Ovary (tissue), 7 donors: ENCODE measurements at regions not wholly inside any gene's neighbourhood (a gene's known extent, or its start where the extent isn't known, plus 50 kb on each side); places are given as distances from the start of the nearest gene placed in this dataset.

Source experiments
- DNase-seq, 5 donors: peaks; one replicate each; pipeline ENCODE4 v3.0.0-alpha.2; 2019 to 2020
- H3K27ac ChIP-seq, 2 donors: fragments of 200-600 bp; one replicate each; pipeline versions ENCODE4 v1.5.1 to v1.8.0; 2019 to 2022
- H3K27me3 ChIP-seq: fragments of 200-600 bp; one replicate; pipeline ENCODE4 v1.8.0; 2022
- H3K36me3 ChIP-seq: fragments of 200-600 bp; sonication (generic); one replicate; pipeline ENCODE4 v1.5.1; 2019
- H3K4me1 ChIP-seq: one replicate; pipeline ENCODE4 v1.8.1; 2013; ENCODE audit warnings: mild to moderate bottlenecking, moderate library complexity; ENCODE audit not compliant: insufficient read depth
- H3K4me3 ChIP-seq: fragments of 200-600 bp; sonication (generic); one replicate; pipeline ENCODE4 v1.5.1; 2017
- H3K9me3 ChIP-seq, 2 donors: fragments of 200-600 bp in 1 of 2; sonication (generic) in 1 of 2; one replicate each; pipeline versions ENCODE4 v1.5.1 to v1.8.1; 2013 to 2019; ENCODE audit warnings: mild to moderate bottlenecking in 1 of 2, moderate library complexity in 1 of 2
- EP300 ChIP-seq: sonication (generic); formaldehyde crosslinking; IDR thresholded peaks from one replicate; pipeline ENCODE4 v1.6.1; 2017; ENCODE audit warnings: antibody characterized with exemption
- POLR2A ChIP-seq: fragments of 450-650 bp; IDR thresholded peaks from one replicate; pipeline ENCODE4 v1.6.1; 2017; ENCODE audit warnings: antibody characterized with exemption, mild to moderate bottlenecking, moderate library complexity
- WGBS, 3 donors: extraction: QIAGEN DNeasy Blood & Tissue Kit in 1 of 3; methylation state at CpG; one replicate each; pipeline versions ENCODE4 v1.1.5 to v1.1.7; 2013 to 2017; 5-methylcytosine and 5-hydroxymethylcytosine counted together
- intact Hi-C, 4 donors: fragments of 100-400 bp; cut with DNase I; formaldehyde crosslinking; loops; one replicate each; pipeline versions ENCODE4 v1.11.0 to v1.15.1; 2022 to 2023
- TF ChIP-seq, protein P1 (sequence below), 3 donors: fragments of 450-650 bp in 2 of 3; fragments of 200-600 bp in 1 of 3; IDR thresholded peaks; one replicate each; pipeline versions ENCODE4 v1.5.1 to v1.8.0; 2016 to 2022; ENCODE audit warnings: antibody characterized with exemption in 3 of 3, mild to moderate bottlenecking in 1 of 3
- donor health status: DM: no; HTN: no; CAD: no; lungs with moderate emphysema.
- donor health status: DM: no; HTN: no; CAD: no.
- donor health status: Bipolar disorder and iron deficiency.
- donor health status: DM: no; HTN: no; CAD: no.
- donor health status: DM: yes; HTN: yes; CAD: no.

- Histone ChIP-seq H3K4me3 (no peak overlapping the region), H3K36me3 (no peaks in the 10 kb centered on the region), H3K4me1 (peaks cover 9% of the 10 kb centered on the region), H3K27ac (no peak overlapping the region), H3K27me3 (no peaks in the 10 kb centered on the region), H3K9me3 (no peaks in the 10 kb centered on the region)
- intact Hi-C loops, result no loop called here
- TF ChIP-seq, protein P1, sequence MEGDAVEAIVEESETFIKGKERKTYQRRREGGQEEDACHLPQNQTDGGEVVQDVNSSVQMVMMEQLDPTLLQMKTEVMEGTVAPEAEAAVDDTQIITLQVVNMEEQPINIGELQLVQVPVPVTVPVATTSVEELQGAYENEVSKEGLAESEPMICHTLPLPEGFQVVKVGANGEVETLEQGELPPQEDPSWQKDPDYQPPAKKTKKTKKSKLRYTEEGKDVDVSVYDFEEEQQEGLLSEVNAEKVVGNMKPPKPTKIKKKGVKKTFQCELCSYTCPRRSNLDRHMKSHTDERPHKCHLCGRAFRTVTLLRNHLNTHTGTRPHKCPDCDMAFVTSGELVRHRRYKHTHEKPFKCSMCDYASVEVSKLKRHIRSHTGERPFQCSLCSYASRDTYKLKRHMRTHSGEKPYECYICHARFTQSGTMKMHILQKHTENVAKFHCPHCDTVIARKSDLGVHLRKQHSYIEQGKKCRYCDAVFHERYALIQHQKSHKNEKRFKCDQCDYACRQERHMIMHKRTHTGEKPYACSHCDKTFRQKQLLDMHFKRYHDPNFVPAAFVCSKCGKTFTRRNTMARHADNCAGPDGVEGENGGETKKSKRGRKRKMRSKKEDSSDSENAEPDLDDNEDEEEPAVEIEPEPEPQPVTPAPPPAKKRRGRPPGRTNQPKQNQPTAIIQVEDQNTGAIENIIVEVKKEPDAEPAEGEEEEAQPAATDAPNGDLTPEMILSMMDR (IDR thresholded peaks at IDR 0.05), result no peak
- TF ChIP-seq EP300 (no peak), POLR2A (no peak)
- DNase-seq, result no peak
- WGBS, 3 donors, result 86 to 94% (median 87%) methylated on average over 5 of the region's 5 CpGs
Measured at GRCh38 chr21:38995731-38996130, 187.5 kb downstream of the PSMG1 start.

GRCh38 chr21:38995071-38995669, 188.1 kb downstream of the PSMG1 start:
- WGBS, 3 donors, result 94% methylated on average over 13 of the region's 13 CpGs
- no peak for DNase-seq
- intact Hi-C loops, result no loop called here
- H3K4me3 ChIP-seq, result no peak overlapping the region
- peaks cover 14% of the 10 kb centered on the region for H3K4me1 ChIP-seq
- TF ChIP-seq EP300 (no peak), POLR2A (no peak)
- TF ChIP-seq, protein P1 (IDR thresholded peaks at IDR 0.05), result no peak
- H3K9me3 ChIP-seq, result no peaks in the 10 kb centered on the region
- H3K27me3 ChIP-seq, result no peaks in the 10 kb centered on the region
- no peaks in the 10 kb centered on the region for H3K36me3 ChIP-seq
- no peak overlapping the region for H3K27ac ChIP-seq

GRCh38 chr21:38994042-38994441, 188.3 kb downstream of the ETS2 start:
- H3K27ac ChIP-seq, result no peak overlapping the region
- no peak overlapping the region for H3K4me3 ChIP-seq
- no peaks in the 10 kb centered on the region for H3K36me3 ChIP-seq
- H3K4me1 ChIP-seq, result peaks cover 17% of the 10 kb centered on the region
- no peak for DNase-seq
- H3K9me3 ChIP-seq, result no peaks in the 10 kb centered on the region
- H3K27me3 ChIP-seq, result no peaks in the 10 kb centered on the region
- intact Hi-C loops, result no loop called here
- TF ChIP-seq, protein P1 (IDR thresholded peaks at IDR 0.05), result no peak
- TF ChIP-seq EP300, result no peak
- no peak for TF ChIP-seq POLR2A
- 80 to 86% (median 86%) methylated on average over 12 of the region's 12 CpGs for WGBS, 3 donors

- H3K9me3 ChIP-seq, result no peaks in the 10 kb centered on the region
- no peaks in the 10 kb centered on the region for H3K36me3 ChIP-seq
- H3K4me3 ChIP-seq, result no peak overlapping the region
- DNase-seq, result peak in 3 of 5 donors; percentile 72 to 83 (median 79)
- intact Hi-C loops, result no loop called here
- no peaks in the 10 kb centered on the region for H3K27me3 ChIP-seq
- WGBS, 3 donors, result 25% methylated on average over 4 of the region's 4 CpGs
- H3K4me1 ChIP-seq, result peaks cover 17% of the 10 kb centered on the region
- TF ChIP-seq POLR2A (no peak), EP300 (no peak)
- TF ChIP-seq, protein P1 (IDR thresholded peaks at IDR 0.05), result no peak
- H3K27ac ChIP-seq, result no peak overlapping the region
Measured at GRCh38 chr21:38993561-38993960, 187.8 kb downstream of the ETS2 start.
